GM21381 (cell line): ENCODE measurements at regions not wholly inside any gene's neighbourhood (a gene's known extent, or its start where the extent isn't known, plus 50 kb on each side); places are given as distances from the start of the nearest gene placed in this dataset.

Experiments
- ATAC-seq: cut with Tn5 transposase; IDR thresholded peaks from one replicate; pipeline ENCODE4 v1.9.1; 2021; ENCODE audit warnings: mild to moderate bottlenecking, moderate library complexity; ENCODE audit not compliant: unreplicated experiment

DNA sequence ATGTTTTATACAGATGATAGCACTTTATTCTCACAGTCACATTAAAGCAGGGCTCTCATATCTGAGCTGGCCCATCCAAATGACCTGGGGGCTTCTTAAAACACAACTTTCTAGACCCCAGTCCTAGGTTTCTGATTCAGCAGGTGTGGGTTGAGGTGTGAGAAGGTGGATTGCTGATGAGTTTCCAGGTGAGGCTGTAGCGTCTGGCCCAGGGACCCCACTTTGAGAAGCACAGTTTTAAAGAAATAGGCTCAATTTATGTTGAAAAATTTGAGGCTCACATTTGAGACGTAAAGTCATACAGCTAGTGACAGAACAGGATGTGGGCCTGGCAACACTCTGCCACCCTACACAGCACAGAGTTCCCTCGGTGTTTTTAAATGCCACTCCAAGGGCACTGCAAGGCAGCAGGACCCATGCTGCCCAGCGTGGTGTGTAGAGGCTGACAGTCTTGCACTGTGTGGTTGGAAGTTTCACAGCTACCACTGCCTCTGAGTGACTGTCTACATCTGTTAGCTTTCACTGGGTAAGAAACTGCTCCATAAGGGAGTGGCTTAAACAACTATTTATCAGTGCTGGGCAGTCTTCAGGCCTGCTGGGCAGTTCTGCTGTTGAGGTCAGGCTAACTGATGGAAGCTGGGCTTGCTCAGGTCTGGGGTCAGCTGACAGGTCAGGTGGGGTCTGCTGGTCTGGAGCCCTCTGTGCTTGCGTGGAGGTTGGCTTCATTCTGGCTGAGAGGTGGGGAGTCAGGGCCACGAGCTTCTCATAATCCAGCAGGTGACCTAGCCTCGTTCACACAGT, 319.7 kb downstream of the CXCL12 start:
- no peak for ATAC-seq

DNA sequence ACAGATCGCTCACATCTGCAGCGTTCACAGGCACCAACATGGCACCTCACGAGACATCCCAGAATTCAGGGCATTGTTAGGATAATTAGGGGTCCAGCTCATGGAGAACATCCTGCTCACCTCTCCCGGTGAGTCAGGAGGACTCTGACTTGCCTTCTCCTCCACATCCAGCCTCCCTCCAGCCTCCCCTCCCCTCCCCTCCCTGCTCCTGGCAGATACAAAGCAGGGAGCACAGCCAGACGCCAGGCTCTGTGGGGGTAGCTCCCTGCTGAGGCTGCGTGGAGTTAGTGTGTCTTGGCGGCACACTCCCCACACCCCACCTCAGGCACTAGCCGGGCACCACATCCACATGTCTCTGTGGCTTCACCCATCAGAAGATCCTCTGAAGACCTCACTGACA, 320.6 kb downstream of the CXCL12 start:
- no peak for ATAC-seq

DNA sequence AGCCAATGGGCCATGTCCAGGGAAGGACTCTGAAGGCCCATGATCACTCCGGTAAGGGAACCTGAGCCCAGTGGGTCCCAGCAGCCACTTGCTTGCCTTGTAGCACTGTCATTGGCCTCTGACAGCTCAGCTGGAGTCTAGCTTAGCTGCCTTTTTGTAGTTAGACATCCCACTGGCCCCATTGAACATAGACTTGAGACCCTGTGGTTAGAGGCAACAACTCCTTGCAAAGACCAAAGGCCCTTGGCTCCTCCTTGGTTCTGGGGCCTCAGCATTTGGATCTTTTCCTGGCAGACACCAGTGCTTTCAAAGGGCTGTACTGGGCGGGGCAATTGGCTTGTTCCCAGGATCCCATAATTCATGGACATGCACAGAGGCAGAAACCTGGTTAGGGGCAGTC, 321.2 kb downstream of the CXCL12 start:
- no peak for ATAC-seq

DNA sequence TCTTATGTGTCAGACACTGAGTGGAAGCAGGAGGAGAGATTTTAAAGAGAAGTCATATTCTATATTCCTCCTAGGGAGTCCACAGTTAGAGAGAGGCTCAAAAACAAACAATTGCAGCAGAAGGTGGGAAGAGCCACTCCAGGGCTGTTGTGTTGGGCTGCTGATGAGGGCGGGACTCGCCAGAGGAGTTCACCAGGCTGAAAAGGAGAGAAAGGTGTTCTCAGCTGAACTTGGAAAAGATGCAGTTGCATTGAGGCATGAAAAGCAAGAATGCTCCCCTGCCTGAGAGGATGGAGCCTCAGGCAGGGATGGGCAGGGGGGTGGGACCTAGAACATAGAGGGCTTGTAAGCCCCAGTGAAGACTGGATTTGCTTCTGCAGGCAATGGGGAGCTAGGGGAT, 324.2 kb downstream of the CXCL12 start:
- no peak for ATAC-seq

DNA sequence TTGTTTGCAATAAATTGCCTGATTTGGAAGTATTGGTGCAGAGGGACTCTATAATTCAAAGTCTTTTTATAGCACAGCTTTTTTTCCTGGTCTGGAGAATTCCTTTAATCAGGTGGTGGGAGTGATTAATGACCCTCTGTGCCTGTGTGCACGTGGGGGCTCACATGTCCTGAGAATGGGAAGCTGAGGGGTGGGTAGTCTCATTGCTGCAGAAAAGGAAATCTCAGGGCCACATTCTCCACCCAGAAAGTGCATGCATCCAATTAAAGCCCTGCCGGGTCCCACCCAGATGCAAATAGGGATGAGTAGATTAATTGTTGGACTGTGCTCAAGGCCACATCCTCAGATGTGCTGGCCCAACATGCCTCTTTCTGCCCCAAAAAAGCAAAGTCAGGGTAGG, 324.7 kb downstream of the CXCL12 start:
- no peak for ATAC-seq

DNA sequence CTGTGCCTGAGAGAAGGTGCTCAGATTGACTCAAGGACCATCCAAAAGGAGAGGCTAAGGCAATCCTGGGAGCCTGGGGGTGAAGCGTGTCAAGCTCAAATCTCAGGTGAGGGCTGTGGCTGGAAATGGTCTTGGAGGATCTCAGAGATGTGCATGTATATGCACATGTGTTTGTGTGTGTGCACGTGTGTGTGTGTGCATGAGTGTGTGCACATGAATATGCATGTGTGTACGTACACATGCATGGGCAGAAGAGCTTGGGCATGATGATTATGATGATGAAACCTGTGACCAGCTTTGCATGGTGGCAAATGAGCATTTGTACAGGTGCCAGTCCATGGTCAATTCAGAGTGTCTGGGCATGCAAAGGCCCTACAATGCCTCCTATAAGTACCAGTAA, 326.6 kb downstream of the CXCL12 start:
- ATAC-seq = no peak

DNA sequence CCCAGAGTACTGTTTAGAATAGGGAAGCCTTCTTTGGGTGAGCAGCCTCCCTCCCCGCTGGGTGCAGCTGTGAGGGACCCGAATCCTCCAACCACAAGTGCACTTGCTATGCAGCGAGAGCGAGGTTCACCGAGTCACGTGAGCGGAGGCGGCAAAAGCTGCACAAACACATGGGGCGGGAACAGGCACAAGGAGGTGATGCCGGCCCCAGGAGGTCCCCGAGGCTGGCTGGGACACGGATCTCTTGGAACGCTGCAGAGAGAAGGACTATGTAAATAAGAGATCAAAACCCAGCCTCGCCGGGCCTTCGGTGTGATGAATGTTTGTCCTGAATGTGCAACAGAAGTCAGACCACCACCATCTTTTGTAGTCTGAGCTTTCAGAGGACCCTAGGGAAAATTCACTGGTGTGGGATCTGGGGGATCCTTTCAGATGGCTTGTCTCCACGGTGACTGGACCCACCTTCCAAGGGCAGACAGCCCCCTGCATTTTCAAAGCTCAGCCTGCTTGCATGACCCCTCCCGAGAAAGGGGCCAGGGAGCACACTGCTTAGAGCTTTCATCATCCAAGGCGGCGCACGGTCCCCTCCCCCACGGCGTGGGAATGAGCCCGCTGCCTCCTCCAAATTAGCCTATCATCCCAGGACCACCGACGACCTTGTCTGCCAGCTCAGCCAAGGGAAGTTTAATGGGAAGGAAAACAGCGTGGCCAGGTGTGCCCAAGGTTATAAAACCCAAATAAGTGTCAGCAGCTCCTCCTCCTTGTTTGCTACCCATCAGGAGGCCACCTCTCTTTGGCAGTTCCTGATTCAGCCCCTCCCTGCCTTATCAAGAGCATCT, 327.7 kb downstream of the CXCL12 start:
- ATAC-seq = no peak

DNA sequence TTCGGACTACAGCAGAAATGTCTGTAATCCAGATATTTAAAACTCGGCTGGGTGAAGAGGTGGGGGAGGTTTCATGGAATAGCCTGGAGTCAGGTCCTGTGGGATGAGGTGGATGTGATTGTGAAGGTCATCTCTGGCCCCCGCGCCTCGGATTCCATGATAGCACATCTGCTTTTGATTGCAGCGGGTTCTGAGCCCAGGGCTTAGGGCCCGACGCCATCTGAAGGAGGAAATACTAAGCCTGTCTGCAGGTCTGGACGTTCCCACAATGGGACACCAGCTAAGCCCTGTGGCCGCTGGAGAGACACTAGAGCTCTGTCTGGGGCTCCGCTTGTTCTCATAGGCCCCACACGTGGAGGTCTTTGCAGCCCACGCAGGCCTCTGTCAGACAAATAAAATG, 328.7 kb downstream of the CXCL12 start:
- no peak for ATAC-seq

DNA sequence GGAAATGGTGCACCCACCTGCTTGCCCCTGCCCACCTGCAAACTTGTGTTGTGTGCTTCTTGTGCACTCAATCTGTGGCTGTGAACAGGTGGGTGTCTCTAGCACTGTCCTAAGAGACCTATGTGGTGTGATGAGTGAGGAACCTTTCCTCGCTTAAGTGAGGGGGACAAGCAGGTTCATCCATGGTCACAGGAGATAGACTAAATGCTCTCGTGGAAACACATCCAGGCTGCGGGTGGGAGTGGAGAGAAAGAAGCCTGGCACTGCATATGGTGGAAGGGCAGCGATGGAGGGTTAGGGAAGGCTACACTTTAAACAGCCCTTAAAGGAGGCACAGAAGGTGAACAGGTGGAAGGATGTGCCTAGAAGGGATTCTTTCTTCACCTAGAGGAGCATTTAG, 330.9 kb downstream of the CXCL12 start:
- ATAC-seq = no peak

DNA sequence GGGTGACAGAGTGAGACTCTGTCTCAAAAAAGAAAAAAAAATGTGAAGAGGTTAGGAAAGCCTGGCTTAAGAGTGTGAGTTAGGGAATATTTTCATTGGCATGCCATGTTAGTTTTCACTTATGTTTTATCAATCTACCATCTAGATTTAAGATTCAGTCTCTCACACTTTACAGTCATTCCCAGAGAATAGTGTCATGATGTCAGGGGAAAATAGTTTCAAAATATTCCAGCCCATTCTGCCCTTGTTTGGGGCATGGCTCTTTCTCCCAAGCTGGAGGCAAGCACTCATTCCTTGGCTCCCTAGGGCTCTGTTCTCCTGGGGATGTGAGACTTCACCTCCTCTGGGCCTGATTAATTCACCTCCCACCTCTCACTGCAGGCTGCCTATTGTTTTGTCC, 331.5 kb downstream of the CXCL12 start:
- no peak for ATAC-seq

DNA sequence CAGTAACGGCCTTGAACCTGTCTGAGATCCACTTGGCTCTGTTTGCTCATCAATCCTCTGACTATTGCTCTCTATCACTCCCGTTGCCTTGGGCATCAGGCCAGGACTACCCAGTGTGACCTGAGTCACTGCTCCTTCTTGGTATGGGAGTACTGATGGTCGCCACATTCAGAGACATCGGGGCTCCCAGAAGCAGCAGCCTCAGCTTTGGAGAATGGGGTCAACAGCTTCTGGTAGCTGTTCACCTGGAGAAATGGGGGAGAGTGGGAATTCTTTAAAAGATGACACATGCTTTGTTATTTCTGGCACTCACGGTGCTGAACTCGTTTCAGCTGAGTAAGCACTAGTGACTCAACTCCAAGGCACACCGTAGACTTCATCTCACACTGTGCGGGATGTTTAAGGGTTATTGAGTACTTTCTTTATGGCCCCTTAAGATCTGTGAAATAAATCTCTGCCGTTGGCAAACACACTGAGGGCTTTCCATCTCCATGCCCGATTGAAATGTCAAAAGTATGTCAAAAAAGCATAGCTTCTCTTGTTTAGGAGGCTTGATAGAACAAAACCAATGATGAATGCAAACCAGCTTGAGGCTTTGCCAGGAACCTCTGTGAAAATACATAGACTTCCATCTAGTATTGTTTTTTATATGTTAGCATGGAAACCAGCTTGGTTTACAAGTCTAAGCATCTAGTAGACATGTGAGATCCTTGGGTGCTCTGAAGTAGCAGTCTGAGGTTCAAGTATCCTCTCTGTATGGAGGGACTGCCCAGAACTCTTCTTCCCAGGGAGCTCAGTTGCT, 333.1 kb downstream of the CXCL12 start:
- no peak for ATAC-seq

DNA sequence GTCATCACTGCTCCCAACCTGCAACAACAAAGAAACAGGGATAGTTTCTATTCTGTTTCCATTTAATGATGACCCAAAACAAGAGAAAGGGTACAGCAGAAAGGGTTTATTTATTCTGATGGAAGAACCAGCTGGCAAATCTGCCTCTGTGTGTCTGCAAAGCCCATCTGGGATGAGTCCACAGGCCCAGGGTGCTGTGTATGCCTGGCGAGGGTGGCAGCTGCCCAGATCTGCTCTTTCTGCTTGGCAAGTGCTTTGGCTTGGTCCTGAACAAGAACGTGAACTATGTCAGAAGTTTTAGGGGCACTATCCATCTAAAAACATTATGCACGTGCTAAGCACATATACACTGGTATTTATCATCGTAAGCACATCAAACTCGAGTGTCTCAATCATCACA, 333.8 kb downstream of the CXCL12 start:
- no peak for ATAC-seq

DNA sequence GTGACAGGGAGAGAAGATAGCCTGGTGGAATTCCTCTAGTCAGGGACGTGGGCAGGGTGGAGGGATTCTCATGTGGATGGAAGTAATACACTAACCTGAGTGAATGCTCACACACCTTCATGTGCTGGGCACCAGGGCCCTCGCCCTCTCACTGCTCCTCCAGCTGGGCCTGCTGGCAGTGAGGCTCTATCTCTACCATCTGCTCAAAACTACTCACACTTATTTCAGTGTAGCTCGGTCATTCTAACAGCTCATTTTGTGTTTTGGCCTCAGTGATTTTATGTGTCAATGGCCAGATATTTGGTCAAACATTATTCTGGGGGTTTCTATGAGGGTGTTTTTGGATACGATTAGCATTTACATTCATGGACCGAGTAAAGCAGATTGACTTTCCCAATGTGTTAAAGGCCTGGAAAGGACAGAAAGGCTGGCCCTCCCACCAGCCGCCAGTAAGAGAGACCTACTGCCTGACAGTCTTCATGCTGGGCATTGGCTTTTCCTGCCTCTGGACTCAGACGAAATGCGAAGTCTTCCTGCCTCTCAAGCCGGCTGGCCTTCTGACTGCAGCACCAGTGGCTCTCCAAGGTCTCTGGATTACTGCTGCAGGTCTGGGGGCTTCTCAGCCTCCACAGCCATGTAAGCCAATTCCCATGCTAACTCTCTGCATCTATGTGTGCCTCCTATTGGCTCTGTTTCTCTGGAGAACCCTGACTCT, 335.4 kb downstream of the CXCL12 start:
- no peak for ATAC-seq

DNA sequence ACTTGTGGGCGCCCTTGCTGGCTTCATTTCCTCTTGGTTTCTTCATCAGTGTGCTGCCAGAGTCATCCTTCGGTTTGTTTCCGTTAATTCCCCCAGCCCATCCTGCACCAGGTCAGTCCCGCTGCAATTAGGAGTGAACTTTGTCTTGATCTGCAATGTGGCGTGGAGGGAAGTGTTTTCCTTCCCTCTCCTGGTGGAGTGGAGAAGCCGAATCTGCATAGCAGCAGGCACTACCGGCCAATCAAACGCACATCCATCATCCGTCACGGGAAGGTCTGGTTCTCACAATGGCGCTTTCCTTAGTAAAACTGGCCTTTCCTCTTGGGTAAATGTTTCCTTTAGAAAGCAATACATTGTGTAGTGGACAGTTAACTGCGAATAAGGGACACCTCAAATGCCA, 337.5 kb downstream of the CXCL12 start:
- ATAC-seq = no peak

DNA sequence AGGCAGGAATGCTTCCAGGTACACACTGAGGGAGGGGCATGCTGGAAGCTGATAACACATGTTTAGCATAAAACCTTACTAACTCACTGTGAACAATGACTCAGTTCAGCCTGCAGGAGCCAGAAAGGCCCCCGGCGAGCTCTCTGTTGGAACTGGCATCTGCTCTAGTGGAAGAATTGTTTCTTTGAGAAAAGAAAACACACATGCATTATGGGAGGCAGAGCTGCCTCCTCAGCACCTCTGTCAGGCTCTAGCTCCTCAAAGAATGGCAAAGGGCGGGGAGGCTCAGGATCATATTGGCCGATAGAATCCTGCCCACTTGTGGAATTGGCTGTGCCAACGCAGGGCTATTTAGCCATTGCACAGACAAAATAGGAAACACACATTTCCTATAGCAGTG, 338.3 kb downstream of the CXCL12 start:
- ATAC-seq = no peak

DNA sequence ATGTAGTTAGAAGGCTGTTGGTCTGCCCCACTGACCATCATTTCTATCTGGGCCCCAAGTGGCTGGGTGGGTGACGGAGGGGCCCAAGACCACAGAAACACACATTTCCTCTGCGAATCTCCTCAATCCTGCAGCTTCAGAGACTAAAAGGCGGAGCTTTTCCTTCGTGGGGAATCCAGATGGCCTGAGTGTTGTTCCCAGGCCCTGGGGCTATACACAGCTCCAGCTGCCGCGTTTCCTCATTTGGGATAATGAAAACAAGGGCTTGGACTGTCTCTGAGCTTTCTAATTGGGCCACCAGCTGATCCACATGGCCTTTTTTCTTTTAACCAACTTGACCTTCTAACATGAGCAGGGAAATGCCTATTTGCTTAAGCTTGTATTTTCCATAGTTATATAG, 339.9 kb downstream of the CXCL12 start:
- no peak for ATAC-seq

DNA sequence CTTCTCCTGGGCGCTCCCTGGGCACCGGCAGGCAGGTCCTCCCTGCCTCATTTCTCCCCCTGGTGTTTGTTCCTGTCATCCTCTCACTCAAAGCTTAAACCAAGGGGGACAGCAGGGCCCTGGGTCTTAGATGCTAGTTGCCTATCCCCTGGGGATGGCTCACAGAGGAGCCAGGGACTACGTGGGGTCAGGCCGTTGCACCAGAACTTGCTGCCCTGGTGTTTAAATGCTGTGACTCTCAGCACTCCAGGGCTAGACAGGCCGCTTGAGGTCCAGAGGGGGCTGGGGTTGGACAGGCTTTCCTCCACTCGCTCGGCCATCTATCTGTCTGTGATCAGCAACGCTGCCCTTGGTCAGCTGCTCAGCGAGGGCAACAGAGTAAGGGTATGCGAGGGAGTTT, 340.3 kb downstream of the CXCL12 start:
- ATAC-seq = no peak

DNA sequence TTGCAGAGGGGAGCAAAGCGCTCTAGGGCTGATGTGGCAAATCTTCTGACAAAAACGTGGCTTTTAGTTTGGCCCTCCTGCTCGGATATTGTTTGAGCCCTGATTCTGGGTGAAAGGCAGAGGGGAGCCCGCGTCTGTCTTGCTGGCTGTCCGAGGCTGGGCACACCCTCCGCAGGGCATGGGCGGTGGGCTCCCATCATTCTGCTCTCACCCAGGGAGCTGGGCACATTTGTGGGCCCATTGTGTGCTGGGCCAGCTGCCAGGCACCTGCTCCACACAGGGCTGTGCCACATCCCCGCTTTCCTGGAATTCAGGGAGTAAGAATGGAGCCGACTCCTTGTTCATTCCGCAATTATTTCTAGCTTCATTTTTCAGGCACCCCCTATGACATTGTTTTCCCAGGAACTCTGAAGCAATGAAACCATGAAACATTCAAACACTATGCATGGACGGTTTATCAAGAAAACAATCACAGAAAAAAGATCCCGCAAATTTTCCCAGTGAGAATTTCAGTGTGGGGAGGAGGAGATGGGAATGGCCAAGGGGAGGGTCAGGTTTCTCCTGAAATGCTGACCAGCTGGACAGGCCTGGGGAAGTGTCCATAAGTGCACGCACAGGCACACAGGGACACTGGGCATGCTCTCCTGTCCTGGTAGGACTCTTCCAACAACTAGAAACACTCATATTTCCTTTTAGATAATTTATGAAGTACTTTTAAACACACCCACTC, 341.1 kb downstream of the CXCL12 start:
- no peak for ATAC-seq

DNA sequence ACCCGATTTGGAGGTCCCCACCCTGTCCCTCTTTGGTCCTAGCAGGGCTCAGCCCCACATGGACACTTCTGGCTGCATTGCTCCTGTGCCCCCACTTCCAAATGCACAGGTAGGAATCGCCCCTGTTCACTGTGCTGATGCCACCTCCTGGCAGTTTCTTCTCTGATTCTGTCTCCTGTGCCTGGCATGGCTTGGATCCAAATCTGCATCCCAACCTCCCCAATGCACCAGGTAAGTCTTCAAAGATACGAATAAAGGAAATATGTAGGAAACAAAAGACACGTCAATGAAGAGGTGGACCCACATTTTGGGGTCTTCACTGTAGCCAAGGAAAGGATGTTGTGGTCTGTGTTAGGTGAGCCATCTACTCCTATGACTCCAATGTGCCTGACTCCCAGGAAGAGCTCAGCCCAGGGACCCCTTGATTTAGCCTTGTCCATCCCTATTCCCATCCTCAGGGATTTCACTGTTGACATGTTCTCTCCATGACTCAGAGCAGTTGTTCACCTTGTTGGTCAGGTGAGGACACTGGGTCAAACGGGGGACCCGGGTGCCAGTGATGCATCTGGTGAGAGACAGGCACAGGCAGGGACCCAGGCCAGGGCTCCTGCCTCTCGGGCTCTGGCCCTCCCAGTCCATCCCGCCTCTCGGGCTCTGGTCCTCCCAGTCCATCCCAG, 341.8 kb downstream of the CXCL12 start:
- no peak for ATAC-seq
